ENCODE measurements at regions not wholly inside any gene's neighbourhood (a gene's known extent, or its start where the extent isn't known, plus 50 kb on each side); places are given as distances from the start of the nearest gene placed in this dataset.
"Not testable (repeated sequence)": the region's sequence is repeated elsewhere in the genome, so short reads cannot be mapped to it uniquely, and the experiment has no call there.

- H3K23ac ChIP-seq (ENCODE audit: insufficient read length); H3K9ac ChIP-seq (replicated peaks in 1 of 4; ENCODE audit: extremely low read depth in 1 of 4, low read depth in 3 of 4, low read length in 3 of 4); H2AK5ac ChIP-seq (ENCODE audit: low read depth, low read length); FAIRE-seq; H3K4me3 ChIP-seq (ENCODE audit: extremely low read depth in 1 of 4, insufficient read depth in 2 of 4, low read depth in 3 of 4, low read length in 4 of 4); H3K9me3 ChIP-seq (ENCODE audit: insufficient read depth in 2 of 2, low read depth in 1 of 2, low read length in 1 of 2); H3K79me1 ChIP-seq (ENCODE audit: low read depth, low read length); H4K20me1 ChIP-seq (replicated peaks in 1 of 2; ENCODE audit: control insufficient read depth in 1 of 2, insufficient read depth in 2 of 2, low read length in 2 of 2); H4K8ac ChIP-seq (ENCODE audit: extremely low read depth, insufficient read depth, low read length); H2BK120ac ChIP-seq (replicated peaks; ENCODE audit: low read depth, low read length); H2BK15ac ChIP-seq (ENCODE audit: low read length); H3K56ac ChIP-seq (replicated peaks; ENCODE audit: insufficient read length, low read depth, low read length); H3K4me2 ChIP-seq (ENCODE audit: insufficient read depth in 1 of 2, low read depth in 2 of 2, low read length in 2 of 2); H3K4ac ChIP-seq (replicated peaks; ENCODE audit: insufficient read length, low read depth, low read length); H3K79me2 ChIP-seq (ENCODE audit: control insufficient read depth in 1 of 2, insufficient read depth in 2 of 2, low read length in 2 of 2); H3K23me2 ChIP-seq (ENCODE audit: low read depth, low read length); H4K5ac ChIP-seq (ENCODE audit: insufficient read length, low read depth, low read length); CTCF ChIA-PET (ENCODE audit: partially characterized antibody); H3K4me1 ChIP-seq (replicated peaks in 1 of 4; ENCODE audit: control insufficient read depth in 3 of 4, insufficient read depth in 4 of 4, low read length in 3 of 4); H3K27ac ChIP-seq (ENCODE audit: low read depth, low read length); H3K36me3 ChIP-seq (ENCODE audit: control insufficient read depth in 2 of 4, insufficient read depth in 4 of 4, low read length in 3 of 4); H4K91ac ChIP-seq (replicated peaks; ENCODE audit: insufficient read length, low read length); H3K14ac ChIP-seq (ENCODE audit: insufficient read length); H3K18ac ChIP-seq (ENCODE audit: extremely low read depth, low read length); POLR2A ChIA-PET (ENCODE audit: partially characterized antibody); H2AFZ ChIP-seq (ENCODE audit: low read length); H2BK5ac ChIP-seq (ENCODE audit: low read depth, low read length); H3K27me3 ChIP-seq (replicated peaks in 1 of 4; ENCODE audit: control insufficient read depth in 3 of 4, extremely low read depth in 1 of 4, insufficient read depth in 3 of 4, low read length in 3 of 4); H2BK20ac ChIP-seq (ENCODE audit: low read length); DNase-seq (ENCODE audit: low read depth in 1 of 2, low spot score in 2 of 2); H2BK12ac ChIP-seq (ENCODE audit: low read depth, low read length): not testable (repeated sequence)
- 80% methylated on average over 4 of the region's 4 CpGs; no CpG with 5 or more reads in 1 of the 2 experiments for WGBS, 2 experiments (ENCODE audit: extremely low coverage in 1 of 2, insufficient coverage in 1 of 2, insufficient read length in 1 of 2, insufficient replicate concordance in 2 of 2, low coverage in 1 of 2, low lambda C conversion rate in 2 of 2, missing lambda C conversion rate in 1 of 2)
Observed at GRCh38 chr20:4310616-4311015, 61.5 kb upstream of the ADRA1D start.

All from H1 (cell line).